ENCODE measurements at regions not wholly inside any gene's neighbourhood (a gene's known extent, or its start where the extent isn't known, plus 50 kb on each side); places are given as distances from the start of the nearest gene placed in this dataset.

GRCh38 chr5:56650386-56650785, 165.0 kb upstream of the MAP3K1 start:
- DNase-seq (ENCODE audit: low read depth in 2 of 2), result no peak
- no peak for TF ChIP-seq CTCF (IDR thresholded peaks at IDR 0.05; ENCODE audit: low read depth, low read length)

GRCh38 chr5:56649569-56649968, 165.8 kb upstream of the MAP3K1 start:
- H3K4me3 ChIP-seq (replicated peaks in 1 of 2; ENCODE audit: low read depth in 2 of 2, low read length in 2 of 2), result no peak overlapping the region
- DNase-seq (ENCODE audit: low read depth in 2 of 2), result peak; percentile 44 to 79
- TF ChIP-seq CTCF (IDR thresholded peaks at IDR 0.05; ENCODE audit: low read depth, low read length), result no peak

More at GRCh38 chr5:56650386-56650785, 165.0 kb upstream of the MAP3K1 start:
- H3K4me3 ChIP-seq (replicated peaks in 1 of 2; ENCODE audit: low read depth in 2 of 2, low read length in 2 of 2), result no peak overlapping the region

- TF ChIP-seq CTCF (IDR thresholded peaks at IDR 0.05; ENCODE audit: low read depth, low read length), result no peak
- peak in 1 of 2 donors; percentile 13 for DNase-seq (ENCODE audit: low read depth in 2 of 2)
- H3K4me3 ChIP-seq (replicated peaks in 1 of 2; ENCODE audit: low read depth in 2 of 2, low read length in 2 of 2), result no peak overlapping the region
Measured at GRCh38 chr5:56648460-56649034, 166.8 kb upstream of the MAP3K1 start.

- H3K4me3 ChIP-seq (replicated peaks in 1 of 2; ENCODE audit: low read depth in 2 of 2, low read length in 2 of 2), result no peak overlapping the region
- DNase-seq (ENCODE audit: low read depth in 2 of 2), result no peak
- no peak for TF ChIP-seq CTCF (IDR thresholded peaks at IDR 0.05; ENCODE audit: low read depth, low read length)
Measured at GRCh38 chr5:56647099-56647850, 168.1 kb upstream of the MAP3K1 start.

GRCh38 chr5:56641635-56642260, 173.6 kb upstream of the MAP3K1 start:
- DNase-seq (ENCODE audit: low read depth in 2 of 2), result no peak
- no peak overlapping the region for H3K4me3 ChIP-seq (replicated peaks in 1 of 2; ENCODE audit: low read depth in 2 of 2, low read length in 2 of 2)
- no peak for TF ChIP-seq CTCF (IDR thresholded peaks at IDR 0.05; ENCODE audit: low read depth, low read length)

- no peak overlapping the region for H3K4me3 ChIP-seq (replicated peaks in 1 of 2; ENCODE audit: low read depth in 2 of 2, low read length in 2 of 2)
- no peak for DNase-seq (ENCODE audit: low read depth in 2 of 2)
- no peak for TF ChIP-seq CTCF (IDR thresholded peaks at IDR 0.05; ENCODE audit: low read depth, low read length)
Measured at GRCh38 chr5:56640763-56641406, 174.5 kb upstream of the MAP3K1 start.
